ENCODE measurements at regions not wholly inside any gene's neighbourhood (a gene's known extent, or its start where the extent isn't known, plus 50 kb on each side); places are given as distances from the start of the nearest gene placed in this dataset.

- Histone ChIP-seq H3K4me2 (ENCODE audit: low read depth, low read length) (no peak overlapping the region), H3K14ac (replicated peaks; ENCODE audit: low read depth, low read length) (no peak overlapping the region), H4K91ac (ENCODE audit: insufficient read depth, low read depth, low read length) (no peak overlapping the region), H3K23ac (ENCODE audit: low read depth, low read length) (no peak overlapping the region), H3K27ac (ENCODE audit: insufficient read depth, low read length) (no peak overlapping the region), H2AK5ac (ENCODE audit: low read depth, low read length) (no peak overlapping the region), H4K20me1 (ENCODE audit: insufficient read depth, low read length) (peaks cover 3% of the 10 kb centered on the region; the same call in 1 of the 2 replicates), H3K4ac (ENCODE audit: low read depth, low read length) (no peak overlapping the region), H2BK5ac (ENCODE audit: low read depth, low read length, poor library complexity, severe bottlenecking) (no peak overlapping the region), H4K8ac (ENCODE audit: low read depth in 2 of 2, low read length in 2 of 2) (no peak overlapping the region), H2BK15ac (ENCODE audit: low read depth, low read length) (no peak overlapping the region), H4K5ac (ENCODE audit: low read depth, low read length) (no peak overlapping the region), H3K4me1 (ENCODE audit: control insufficient read depth, insufficient read depth, low read length) (no peaks in the 10 kb centered on the region), H3K18ac (ENCODE audit: low read depth, low read length) (no peak overlapping the region), H3K27me3 (ENCODE audit: control insufficient read depth, insufficient read depth, low read length) (no peaks in the 10 kb centered on the region), H3K56ac (ENCODE audit: extremely low read depth, insufficient read depth, low read length) (no peak overlapping the region), H3K79me1 (ENCODE audit: low read depth in 1 of 2, low read length in 2 of 2) (peaks cover 40 to 49% of the 10 kb centered on the region in 2 experiments), H2AK9ac (replicated peaks; ENCODE audit: low read depth, low read length, poor library complexity) (no peak overlapping the region), H2AFZ (replicated peaks; ENCODE audit: low read length, poor library complexity) (no peak overlapping the region), H3K4me3 (ENCODE audit: insufficient read depth, low read depth, low read length) (no peak overlapping the region), H2BK20ac (ENCODE audit: low read depth, low read length) (no peak overlapping the region), H3K9ac (ENCODE audit: low read depth, low read length) (no peak overlapping the region), H3K9me3 (ENCODE audit: control insufficient read depth, insufficient read depth, low read length) (no peaks in the 10 kb centered on the region), H3K9me1 (ENCODE audit: insufficient read depth, low read length) (peaks cover 4% of the 10 kb centered on the region; the same call in 1 of the 2 replicates), H3K36me3 (ENCODE audit: control insufficient read depth, insufficient read depth, low read length) (no peaks in the 10 kb centered on the region), H2BK120ac (ENCODE audit: low read depth, low read length) (no peak overlapping the region)
- TF ChIP-seq NFE2L2 (IDR thresholded peaks at IDR 0.05; ENCODE audit: low read depth, low read length) = no peak
- no peak for TF ChIP-seq CHD1 (IDR thresholded peaks at IDR 0.05; ENCODE audit: low read depth, low read length)
- TF ChIP-seq SMC3 (IDR thresholded peaks at IDR 0.05; ENCODE audit: low read depth, low read length) = no peak
- no peak for TF ChIP-seq MAZ (IDR thresholded peaks at IDR 0.05; ENCODE audit: borderline replicate concordance, low read depth, low read length)
- TF ChIP-seq, protein P1, sequence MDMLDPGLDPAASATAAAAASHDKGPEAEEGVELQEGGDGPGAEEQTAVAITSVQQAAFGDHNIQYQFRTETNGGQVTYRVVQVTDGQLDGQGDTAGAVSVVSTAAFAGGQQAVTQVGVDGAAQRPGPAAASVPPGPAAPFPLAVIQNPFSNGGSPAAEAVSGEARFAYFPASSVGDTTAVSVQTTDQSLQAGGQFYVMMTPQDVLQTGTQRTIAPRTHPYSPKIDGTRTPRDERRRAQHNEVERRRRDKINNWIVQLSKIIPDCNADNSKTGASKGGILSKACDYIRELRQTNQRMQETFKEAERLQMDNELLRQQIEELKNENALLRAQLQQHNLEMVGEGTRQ (IDR thresholded peaks at IDR 0.05; ENCODE audit: low read depth, low read length) = no peak
- no peak for TF ChIP-seq RCOR1 (IDR thresholded peaks at IDR 0.05; ENCODE audit: insufficient replicate concordance, low read length)
- TF ChIP-seq CEBPB (IDR thresholded peaks at IDR 0.05; ENCODE audit: low read depth, low read length) = no peak
- dilution Hi-C loops (cut with HindIII; ENCODE audit: low sequenced_read_pairs, unreplicated experiment) = no loop called here
- intact Hi-C loops (cut with micrococcal nuclease) = no loop called here
- BruUV-seq (replicated peaks) = no TSS peak
- in situ Hi-C loops (cut with MboI; ENCODE audit: low sequenced_read_pairs) = no loop called here
- ATAC-seq (ENCODE audit: low read depth) = no peak
- no peak for DNase-seq
- CTCF ChIA-PET = no interaction called here
- POLR2A ChIA-PET (ENCODE audit: unreplicated experiment) = no interaction called here
Measured at GRCh38 chr14:71610149-71610548, 322.1 kb upstream of the RGS6 start.
